ENCODE measurements at regions not wholly inside any gene's neighbourhood (a gene's known extent, or its start where the extent isn't known, plus 50 kb on each side); places are given as distances from the start of the nearest gene placed in this dataset.

DNA sequence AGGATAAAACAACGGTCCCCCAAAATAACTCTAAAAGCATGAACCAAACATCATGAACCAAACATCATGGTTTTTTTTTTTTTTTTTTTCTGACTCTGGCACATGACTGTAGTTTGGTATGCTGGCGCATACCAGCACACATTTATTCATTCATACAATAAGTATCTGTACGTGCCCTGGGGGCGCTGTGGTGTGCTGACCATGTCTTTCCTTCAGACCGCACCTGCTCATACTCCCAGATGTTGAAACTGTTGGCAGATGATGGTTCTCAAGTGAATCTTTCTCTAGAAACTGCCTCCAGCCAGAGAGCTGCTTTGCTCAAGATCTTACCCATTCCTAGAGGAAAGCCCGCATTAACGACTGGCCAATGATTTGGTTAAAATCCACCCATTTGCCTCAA is 114.7 kb upstream of the ANKRD30A start:
- TF ChIP-seq, protein P1, sequence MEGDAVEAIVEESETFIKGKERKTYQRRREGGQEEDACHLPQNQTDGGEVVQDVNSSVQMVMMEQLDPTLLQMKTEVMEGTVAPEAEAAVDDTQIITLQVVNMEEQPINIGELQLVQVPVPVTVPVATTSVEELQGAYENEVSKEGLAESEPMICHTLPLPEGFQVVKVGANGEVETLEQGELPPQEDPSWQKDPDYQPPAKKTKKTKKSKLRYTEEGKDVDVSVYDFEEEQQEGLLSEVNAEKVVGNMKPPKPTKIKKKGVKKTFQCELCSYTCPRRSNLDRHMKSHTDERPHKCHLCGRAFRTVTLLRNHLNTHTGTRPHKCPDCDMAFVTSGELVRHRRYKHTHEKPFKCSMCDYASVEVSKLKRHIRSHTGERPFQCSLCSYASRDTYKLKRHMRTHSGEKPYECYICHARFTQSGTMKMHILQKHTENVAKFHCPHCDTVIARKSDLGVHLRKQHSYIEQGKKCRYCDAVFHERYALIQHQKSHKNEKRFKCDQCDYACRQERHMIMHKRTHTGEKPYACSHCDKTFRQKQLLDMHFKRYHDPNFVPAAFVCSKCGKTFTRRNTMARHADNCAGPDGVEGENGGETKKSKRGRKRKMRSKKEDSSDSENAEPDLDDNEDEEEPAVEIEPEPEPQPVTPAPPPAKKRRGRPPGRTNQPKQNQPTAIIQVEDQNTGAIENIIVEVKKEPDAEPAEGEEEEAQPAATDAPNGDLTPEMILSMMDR (IDR thresholded peaks at IDR 0.05): no peak
- TF ChIP-seq POLR2A (IDR thresholded peaks at IDR 0.05): no peak

Data from lower leg skin (tissue), 3 donors.